LNCAP (cell line): ENCODE measurements at regions not wholly inside any gene's neighbourhood (a gene's known extent, or its start where the extent isn't known, plus 50 kb on each side); places are given as distances from the start of the nearest gene placed in this dataset.

Experiments used
- TF ChIP-seq, protein P1 (sequence below): fragments of 450-650 bp; IDR thresholded peaks from 2 replicates; pipeline ENCODE4 v1.5.1; 2017; ENCODE audit warnings: mild to moderate bottlenecking

DNA sequence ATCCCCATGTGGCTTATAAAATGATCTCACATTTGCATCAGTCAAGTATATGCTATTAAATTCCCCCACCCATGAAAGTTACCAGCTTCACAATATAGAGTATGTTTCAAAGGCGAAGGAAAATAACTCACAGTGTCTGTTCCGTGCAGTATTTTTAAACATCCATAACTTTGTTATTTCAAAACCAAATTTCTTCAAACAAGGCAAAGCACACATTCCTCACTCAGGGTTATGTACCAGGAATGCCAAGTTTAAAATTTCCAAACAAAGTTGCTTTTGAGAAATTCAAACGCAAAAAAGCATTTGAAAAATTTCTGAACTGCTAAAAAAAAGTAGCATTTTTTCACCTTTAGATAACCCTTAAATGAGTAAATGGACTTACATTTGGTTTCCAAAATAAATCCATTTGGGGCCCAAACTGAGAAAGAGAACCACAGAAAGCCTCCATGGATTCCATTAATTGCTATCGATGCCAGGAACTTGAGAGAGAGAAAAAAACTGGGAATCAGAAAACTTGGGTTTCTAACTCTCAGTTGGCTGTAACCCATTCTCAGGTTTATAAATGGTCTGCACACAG lies 149.5 kb downstream of the SLC30A10 start:
- TF ChIP-seq, protein P1, sequence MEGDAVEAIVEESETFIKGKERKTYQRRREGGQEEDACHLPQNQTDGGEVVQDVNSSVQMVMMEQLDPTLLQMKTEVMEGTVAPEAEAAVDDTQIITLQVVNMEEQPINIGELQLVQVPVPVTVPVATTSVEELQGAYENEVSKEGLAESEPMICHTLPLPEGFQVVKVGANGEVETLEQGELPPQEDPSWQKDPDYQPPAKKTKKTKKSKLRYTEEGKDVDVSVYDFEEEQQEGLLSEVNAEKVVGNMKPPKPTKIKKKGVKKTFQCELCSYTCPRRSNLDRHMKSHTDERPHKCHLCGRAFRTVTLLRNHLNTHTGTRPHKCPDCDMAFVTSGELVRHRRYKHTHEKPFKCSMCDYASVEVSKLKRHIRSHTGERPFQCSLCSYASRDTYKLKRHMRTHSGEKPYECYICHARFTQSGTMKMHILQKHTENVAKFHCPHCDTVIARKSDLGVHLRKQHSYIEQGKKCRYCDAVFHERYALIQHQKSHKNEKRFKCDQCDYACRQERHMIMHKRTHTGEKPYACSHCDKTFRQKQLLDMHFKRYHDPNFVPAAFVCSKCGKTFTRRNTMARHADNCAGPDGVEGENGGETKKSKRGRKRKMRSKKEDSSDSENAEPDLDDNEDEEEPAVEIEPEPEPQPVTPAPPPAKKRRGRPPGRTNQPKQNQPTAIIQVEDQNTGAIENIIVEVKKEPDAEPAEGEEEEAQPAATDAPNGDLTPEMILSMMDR: no peak

DNA sequence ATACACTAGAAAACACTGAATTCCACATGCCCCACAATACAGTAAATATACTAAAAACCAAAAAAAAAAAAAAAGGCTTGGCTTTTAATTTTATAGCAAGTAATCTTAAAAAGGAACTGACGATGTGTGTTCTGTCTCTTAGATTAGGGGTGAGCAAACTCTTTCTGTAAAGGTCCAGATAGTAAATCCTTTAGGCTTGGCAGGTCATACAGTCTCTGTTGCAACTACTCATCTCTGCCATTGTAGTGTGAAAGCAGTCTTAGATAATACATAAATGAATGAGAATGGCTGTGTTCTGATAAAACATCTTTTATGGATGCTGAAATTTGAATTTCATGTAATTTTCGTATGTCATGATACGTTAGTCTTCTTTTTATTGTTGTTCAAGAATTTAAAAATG lies 150.2 kb downstream of the SLC30A10 start:
- TF ChIP-seq, protein P1: no peak

DNA sequence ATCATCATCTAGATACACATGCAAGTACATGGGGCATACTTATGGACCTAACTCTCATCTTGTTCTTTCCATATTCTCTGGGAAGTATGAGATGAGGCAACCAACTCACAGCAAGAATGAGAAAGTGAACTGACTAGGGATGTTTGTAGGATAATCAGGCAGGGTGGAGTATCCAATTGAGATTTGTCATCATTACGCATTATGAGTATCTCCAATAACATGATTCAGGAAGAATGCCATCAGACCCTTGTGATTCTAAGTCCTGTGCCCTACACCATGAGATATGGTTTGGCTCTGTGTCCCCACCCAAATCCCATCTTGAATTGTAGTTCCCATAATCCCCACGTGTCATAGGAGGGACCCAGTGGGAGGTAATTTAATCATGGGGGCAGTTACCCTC lies 154.0 kb downstream of the SLC30A10 start:
- TF ChIP-seq, protein P1: no peak

DNA sequence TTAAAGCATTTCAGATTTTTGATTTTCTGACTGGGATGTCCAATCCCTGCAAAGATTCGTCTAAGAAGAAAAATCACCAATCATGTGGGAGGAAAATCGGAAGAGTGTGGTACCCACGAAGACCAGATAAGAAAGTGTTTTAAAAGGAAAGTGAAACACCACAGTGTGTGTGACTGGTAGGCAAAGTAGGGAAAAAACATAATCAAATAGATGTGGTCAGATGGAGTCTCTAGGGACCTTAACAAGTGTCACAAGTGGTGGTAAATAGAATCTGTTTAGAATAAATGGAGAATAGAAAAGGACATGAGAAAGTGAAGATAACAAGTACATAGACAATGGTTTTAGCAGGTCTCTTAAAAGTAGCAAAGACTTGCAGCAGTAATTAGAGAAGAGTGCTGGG lies 154.6 kb downstream of the SLC30A10 start:
- TF ChIP-seq, protein P1: no peak

DNA sequence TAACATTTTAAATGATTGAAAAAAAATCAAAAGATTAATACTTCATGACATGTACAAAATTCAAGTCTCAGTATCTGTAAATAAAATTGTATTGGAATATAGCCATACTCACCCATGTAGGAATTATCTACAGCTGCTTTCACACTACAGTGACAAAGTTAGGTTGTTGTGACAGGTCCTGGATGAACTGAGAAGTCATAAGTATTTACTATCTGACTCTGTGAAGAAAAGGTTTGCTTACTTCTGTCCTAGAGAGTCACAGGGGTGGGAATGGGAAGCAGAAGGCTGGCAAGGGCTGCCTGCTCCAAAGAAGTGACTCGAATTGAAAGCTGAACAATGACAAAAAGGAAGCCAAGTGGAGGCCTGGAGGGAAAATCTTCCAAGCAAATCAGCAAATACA lies 155.2 kb downstream of the SLC30A10 start:
- TF ChIP-seq, protein P1: no peak

DNA sequence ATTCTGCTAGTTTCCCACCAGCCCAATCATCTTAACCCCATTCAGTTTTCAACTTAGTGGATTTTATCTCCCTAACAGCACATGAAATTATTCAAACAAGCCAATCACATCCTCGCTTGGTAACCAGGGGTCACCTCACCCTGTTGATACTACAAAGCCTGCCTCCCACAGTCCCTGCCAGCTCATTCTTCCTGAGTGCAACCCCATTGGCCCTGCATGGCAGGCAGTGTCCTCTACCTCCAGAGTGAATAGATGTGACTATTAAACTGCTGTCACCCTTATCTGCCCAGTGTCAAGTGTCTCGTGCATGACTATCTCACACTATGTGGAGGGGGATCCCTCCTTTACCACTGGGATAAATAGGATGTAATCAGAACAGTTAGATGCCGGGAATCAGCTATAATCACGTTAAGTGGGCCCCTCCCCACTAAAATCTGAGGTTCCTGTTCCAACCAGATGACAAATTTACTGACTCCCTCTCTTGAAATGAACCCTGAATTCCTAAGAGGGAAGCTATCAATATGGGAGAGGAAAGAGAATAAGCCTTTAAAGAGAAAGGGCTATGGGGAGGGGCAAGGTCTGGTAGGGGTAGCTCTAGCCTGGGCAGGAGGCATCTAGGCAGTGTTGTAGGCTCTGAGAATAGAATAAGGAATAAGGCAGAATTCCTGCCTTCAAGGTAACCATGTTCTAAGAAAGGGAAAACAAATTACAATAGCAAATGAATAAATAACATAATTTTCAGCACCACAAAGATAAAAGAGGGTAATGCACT lies 155.9 kb downstream of the SLC30A10 start:
- TF ChIP-seq, protein P1: no peak

DNA sequence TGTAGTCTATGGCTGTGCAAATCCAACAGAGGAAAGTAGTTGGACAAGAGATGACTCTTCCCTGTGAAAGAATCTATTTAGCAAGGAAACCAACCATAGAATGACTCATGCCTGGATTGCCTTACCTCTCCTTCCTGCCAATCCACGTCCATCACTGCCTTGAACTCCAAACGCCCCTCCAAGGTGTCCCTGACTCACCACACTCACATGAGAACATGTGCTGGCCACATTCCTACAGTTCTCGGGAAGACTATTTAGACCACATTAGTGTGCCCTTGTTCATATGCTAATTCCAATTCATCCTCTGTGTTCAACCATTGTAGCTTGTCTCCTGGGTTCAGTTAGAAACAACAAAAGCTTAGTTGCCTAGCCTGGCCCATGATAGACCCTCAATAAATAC lies 157.3 kb downstream of the SLC30A10 start:
- TF ChIP-seq, protein P1: no peak
